Kasumi-1 (cell line): ENCODE measurements at regions not wholly inside any gene's neighbourhood (a gene's known extent, or its start where the extent isn't known, plus 50 kb on each side); places are given as distances from the start of the nearest gene placed in this dataset.

ENCODE experiments used
- DNase-seq, 2 experiments: peaks; one replicate each; lab custom pipeline; 2025; lab: John Stamatoyannopoulos, UW

DNA sequence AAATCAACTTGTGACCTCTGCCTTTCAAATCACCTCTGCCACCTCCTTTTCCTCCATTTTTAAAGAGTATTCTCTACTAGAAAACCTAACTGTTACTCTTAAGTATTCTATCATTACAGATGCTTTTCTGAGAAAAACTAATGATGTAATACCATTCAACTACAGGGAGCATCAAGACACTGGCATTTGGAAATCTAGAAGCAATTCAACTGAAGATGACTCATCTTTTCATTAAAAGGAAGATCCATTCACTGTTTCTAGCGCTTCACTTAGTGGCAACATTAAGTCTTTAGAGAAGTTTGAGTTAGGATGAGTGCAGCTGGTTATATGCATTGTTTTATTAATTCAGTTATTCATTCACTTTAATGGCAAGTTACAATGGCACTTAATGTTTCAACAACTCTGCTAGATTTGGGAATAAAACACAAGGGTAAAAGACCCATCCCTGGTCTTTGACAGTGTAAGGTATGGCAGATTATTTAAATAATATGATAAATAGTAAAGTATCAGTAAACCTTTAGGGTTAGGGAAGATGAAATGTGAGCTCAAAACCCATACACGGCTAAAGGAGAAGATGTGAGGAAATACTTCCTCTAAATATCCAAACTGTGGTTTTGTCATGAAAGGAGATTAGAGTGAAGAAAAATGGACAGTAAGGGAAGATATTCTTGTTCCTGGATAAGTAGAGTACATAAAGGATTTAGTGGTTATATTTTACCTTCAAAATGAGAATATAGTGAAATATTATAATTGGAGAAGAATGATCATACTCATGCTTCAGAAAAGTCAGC lies 61.7 kb downstream of the KCNJ2 start:
- no peak for DNase-seq

DNA sequence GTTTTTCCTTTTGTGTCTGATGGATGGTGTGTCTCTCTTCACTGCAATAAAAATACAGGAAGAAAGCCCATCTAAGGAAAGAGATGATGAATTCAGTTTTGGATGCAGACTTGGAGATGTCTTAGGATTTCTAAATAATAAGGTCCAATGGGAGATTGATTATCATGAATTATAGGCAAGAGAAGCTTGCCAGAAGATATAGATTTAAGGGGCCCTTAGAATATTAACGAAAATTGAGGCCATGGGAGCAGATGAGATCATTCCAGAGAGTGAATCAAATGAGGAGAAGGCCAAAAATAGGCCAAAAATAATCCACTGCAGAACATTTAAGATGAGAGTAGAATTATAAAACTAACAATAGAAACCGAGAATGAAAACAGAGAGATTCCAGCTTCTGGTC lies 63.1 kb downstream of the KCNJ2 start:
- DNase-seq: no peak

- no peak for DNase-seq
Measured at GRCh38 chr17:70235252-70235651, 65.9 kb downstream of the KCNJ2 start.

DNA sequence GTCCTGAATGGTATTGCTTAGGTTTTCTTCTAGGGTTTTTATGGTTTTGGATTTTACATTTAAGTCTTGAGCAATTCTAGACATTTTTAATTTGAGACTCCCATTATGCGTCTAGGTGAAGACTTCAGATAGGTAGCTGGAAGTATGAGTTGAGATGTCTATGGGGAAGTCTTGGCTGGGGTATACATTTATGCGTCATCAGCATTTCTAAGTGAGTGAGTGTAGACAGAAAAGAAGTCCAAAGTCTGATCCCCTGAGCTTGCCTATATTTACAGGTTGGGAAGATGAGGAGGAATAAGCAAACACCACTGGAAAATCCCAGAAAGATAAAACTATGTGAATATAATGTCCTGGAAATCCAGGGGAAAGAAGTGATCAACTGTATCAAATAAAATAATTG lies 68.9 kb downstream of the KCNJ2 start:
- no peak for DNase-seq

- DNase-seq: no peak
Measured at GRCh38 chr17:70238646-70239045, 69.3 kb downstream of the KCNJ2 start.

GRCh38 chr17:70239391-70239826 lies 70.1 kb downstream of the KCNJ2 start:
- no peak for DNase-seq

DNA sequence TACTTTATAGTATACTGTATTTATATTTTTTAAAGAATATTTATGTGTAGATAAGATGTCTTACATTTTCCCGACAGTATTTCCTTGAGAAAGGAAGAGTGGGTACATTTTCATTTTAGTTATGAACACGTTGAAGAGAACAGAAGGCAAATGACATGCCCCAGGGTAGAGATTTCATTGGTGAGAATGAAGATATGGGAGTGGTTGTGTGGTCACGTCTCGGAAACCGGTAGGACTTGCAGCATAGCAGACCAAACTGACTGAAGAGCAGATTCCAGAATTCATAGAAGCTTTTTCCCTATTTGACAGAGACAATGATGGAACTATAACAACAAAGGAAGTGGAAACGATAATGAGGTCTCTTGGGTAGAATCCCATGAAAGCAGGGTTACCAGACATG lies 71.7 kb downstream of the KCNJ2 start:
- no peak for DNase-seq

- DNase-seq: no peak
Measured at GRCh38 chr17:70242781-70243437, 73.6 kb downstream of the KCNJ2 start.

DNA sequence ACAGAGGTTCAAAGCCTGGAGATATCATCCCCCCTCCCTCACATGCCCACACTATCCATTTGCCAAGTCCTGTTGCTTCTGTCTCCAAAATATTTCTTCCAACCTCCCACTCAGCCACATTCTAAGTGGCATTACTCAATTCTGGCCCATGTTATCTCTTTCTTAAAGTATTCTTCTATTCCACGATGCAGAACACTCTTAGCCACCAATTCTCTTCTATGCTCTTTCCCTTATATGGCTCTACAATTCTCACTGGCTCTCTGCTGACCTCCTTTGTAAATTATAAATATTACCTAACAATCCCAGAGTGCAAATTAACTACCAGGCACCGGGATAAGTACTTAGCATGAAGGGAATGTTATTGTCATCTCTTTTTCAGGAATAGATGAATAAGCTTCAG lies 82.4 kb downstream of the KCNJ2 start:
- DNase-seq: no peak

DNA sequence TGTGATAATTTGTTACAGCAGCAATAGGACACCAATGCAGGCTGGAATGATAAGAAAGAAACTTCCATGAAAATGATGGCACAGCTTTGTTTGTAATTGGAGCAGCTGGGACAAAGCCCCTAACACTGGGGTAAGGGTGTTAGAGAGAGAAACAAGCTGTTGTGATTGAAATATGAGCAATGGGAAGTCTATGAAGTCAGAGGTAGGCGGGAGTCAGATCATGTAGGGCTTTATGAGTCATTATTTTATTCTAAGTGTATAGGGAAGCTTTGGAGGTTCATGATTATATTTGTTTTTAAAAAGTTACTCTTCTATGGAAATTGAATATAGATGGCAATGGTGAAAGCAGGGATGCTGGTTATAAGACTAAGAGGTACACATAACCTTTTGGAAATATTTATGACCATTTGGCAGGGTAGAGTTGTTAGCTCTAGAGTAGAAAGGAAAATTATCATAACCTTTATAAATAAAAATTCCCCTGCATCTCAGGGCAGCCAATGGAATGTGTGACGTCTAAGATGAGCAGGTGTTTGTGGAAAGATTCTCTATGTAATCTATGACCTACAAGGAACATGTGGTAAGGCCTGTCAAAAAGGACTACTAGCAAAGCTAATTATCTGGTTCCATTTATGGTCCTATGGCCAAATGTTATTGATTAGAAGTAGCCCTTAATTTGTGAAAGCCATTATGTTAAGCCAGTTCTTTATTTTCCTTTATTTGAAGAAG lies 85.6 kb downstream of the KCNJ2 start:
- no peak for DNase-seq

- no peak for DNase-seq
Measured at GRCh38 chr17:70256751-70257150, 87.4 kb downstream of the KCNJ2 start.

GRCh38 chr17:70258465-70258864 lies 89.1 kb downstream of the KCNJ2 start:
- no peak for DNase-seq

- DNase-seq: no peak
Measured at GRCh38 chr17:70259400-70259799, 90.1 kb downstream of the KCNJ2 start.

- no peak for DNase-seq
Measured at GRCh38 chr17:70261170-70261569, 91.8 kb downstream of the KCNJ2 start.

DNA sequence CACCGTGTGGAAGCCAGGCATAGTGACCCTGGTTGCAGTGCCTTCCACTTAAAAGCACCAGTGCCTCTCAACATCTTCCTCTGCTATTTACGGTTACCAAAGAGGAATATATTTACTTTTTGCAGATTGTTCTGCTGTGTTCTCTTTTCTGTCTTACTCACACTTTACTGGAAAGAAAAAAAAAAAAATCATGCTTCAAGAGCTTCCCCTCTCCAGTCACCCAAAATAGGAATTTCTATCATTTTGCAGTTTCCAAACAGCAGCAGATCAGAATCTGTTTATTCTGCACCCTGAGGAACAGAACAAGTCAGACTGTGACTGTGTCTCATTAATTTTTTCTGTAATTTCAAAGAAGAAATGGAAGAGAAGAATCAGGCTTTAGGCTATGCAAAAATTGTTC lies 96.1 kb downstream of the KCNJ2 start:
- DNase-seq: no peak

- no peak for DNase-seq
Measured at GRCh38 chr17:70266394-70266793, 97.1 kb downstream of the KCNJ2 start.

DNA sequence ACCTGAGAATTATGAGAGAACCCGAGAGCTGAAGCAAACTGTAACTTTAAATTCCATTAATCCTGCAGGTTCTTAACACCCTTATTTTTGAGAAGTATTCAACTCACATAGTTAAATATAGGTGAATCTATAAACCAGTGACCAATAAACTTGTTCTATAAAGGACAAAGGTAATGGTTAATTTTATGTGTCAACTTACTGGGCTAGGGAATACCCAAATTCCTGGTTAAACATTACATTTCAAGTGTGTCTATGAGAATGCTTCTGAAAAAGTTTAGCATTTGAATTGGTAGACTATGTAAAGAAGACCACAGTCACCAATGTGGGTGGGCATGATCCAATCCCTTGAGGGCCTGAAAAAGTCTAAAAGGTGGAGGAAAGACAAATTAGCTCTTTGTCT lies 99.1 kb downstream of the KCNJ2 start:
- DNase-seq: no peak

GRCh38 chr17:70270554-70270953 lies 101.2 kb downstream of the KCNJ2 start:
- no peak for DNase-seq

DNA sequence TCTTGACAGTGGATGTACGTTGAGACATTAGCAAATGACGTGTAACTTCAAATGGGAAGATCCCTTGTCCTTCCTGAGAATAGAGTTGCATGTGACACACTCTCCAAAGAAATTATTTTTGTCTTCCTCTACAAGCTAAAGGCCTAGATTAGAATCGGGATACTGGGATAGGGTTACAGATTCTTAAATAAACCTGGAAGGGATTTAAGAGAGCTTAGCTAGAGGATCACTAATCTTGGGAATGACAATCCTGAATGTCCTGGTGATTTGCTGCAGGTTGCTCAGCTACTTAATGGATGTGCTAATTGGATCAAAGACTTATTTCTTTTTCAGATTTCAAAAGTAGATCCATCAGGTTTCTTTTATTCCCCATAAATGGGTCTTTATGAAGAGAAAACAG lies 101.9 kb downstream of the KCNJ2 start:
- no peak for DNase-seq

DNA sequence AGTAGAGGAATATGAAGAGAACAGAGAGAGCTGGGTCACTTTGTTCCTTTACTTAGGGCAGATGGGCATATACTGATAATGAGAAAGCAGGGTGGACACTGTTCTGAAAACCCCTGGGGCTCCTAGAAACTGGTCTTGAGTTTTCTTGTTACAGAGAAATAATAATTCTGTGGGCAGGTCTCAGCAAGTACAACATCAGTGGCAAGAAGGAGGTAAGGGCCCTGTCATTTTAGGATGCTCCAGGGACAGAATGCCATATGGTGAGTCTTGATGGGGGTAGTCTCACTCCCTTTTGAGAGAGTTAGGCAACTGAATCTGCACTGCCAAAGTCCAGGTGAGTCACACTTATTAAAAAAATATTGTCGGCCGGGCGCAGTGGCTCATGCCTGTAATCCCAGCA lies 102.3 kb downstream of the KCNJ2 start:
- DNase-seq: no peak

GRCh38 chr17:70274255-70274654 lies 104.9 kb downstream of the KCNJ2 start:
- no peak for DNase-seq

DNA sequence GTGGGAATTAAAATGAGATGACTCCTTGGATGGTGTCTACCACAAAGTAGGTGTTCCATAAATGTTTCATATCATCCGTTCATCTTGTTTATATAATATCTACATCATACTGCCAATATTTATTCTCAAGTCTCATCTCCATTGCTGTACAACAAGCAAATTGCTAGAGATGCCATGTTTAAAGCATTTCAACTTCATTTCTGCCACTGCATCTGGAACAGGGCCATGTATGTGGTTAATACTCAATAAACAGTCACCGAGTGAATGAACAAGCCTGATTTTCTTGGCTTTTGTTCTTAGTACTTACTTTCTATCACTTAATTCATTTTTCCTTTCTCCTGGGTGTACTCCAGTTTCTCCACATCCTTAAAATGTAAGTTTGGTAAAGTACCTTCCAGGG lies 107.6 kb downstream of the KCNJ2 start:
- DNase-seq: no peak

- no peak for DNase-seq
Measured at GRCh38 chr17:70278844-70279462, 109.6 kb downstream of the KCNJ2 start.
